H1 (cell line): ENCODE measurements at regions not wholly inside any gene's neighbourhood (a gene's known extent, or its start where the extent isn't known, plus 50 kb on each side); places are given as distances from the start of the nearest gene placed in this dataset.

Experiments used
- CTCF ChIA-PET: fragments of 300-600 bp; sonication (Branson Sonifier 250); formaldehyde crosslinking; loops from one replicate; lab custom pipeline; 2021; ENCODE audit not compliant: partially characterized antibody; lab: Charles Lee
- POLR2A ChIA-PET: fragments of 300-600 bp; sonication (Branson Sonifier 250); formaldehyde crosslinking; loops from one replicate; lab custom pipeline; 2021; ENCODE audit warnings: inconsistent platforms; ENCODE audit not compliant: partially characterized antibody; lab: Charles Lee
- DNase-seq, 2 experiments: peaks; one replicate each; pipeline versions ENCODE4 v3.0.0 to v3.0.0-alpha.2; 2010 to 2022; ENCODE audit warnings: low spot score in 2 of 2, low read depth in 1 of 2, mixed read lengths in 1 of 2
- FAIRE-seq: peaks from 2 replicates; lab custom pipeline; 2011; peaks lifted over from hg19 to GRCh38; lab: Jason Lieb, UNC
- H2AFZ ChIP-seq: 2 replicates; pipeline ENCODE4 v1.8.1; 2012; ENCODE audit warnings: low read length, inconsistent platforms
- H2AK5ac ChIP-seq: 2 replicates; pipeline ENCODE4 v1.6.1; 2013; ENCODE audit warnings: low read depth, low read length
- H2BK120ac ChIP-seq: replicated peaks from 2 replicates; pipeline ENCODE3; 2013; ENCODE audit warnings: low read depth, low read length, inconsistent platforms
- H2BK12ac ChIP-seq: 2 replicates; pipeline ENCODE4 v1.6.1; 2013; ENCODE audit warnings: low read depth, low read length
- H2BK15ac ChIP-seq: 2 replicates; pipeline ENCODE4 v1.6.1; 2013; ENCODE audit warnings: low read length
- H2BK20ac ChIP-seq: 2 replicates; pipeline ENCODE4 v1.6.1; 2013; ENCODE audit warnings: low read length
- H2BK5ac ChIP-seq: 2 replicates; pipeline ENCODE4 v1.6.1; 2013; ENCODE audit warnings: low read depth, low read length
- H3K14ac ChIP-seq: 2 replicates; pipeline ENCODE4 v1.6.1; 2013; ENCODE audit warnings: inconsistent platforms; ENCODE audit not compliant: insufficient read length
- H3K18ac ChIP-seq: 2 replicates; pipeline ENCODE4 v1.6.1; 2013; ENCODE audit warnings: low read length; ENCODE audit errors: extremely low read depth
- H3K23ac ChIP-seq: 2 replicates; pipeline ENCODE4 v1.6.1; 2013; ENCODE audit warnings: inconsistent platforms; ENCODE audit not compliant: insufficient read length
- H3K23me2 ChIP-seq: 2 replicates; pipeline ENCODE4 v1.6.1; 2013; ENCODE audit warnings: low read depth, low read length
- H3K27ac ChIP-seq: 2 replicates; pipeline ENCODE4 v1.6.1; 2011; ENCODE audit warnings: low read depth, low read length, inconsistent platforms
- H3K27me3 ChIP-seq, 4 experiments: replicated peaks in 1 of 4; 1 replicate in 1 of 4; 2 replicates in 3 of 4; pipeline versions ENCODE4 v1.6.1 to v1.8.1; 2011 to 2013; ENCODE audit warnings: low read length in 3 of 4, mild to moderate bottlenecking in 3 of 4, inconsistent platforms in 2 of 4, mixed read lengths in 2 of 4, moderate library complexity in 1 of 4; ENCODE audit not compliant: control insufficient read depth in 3 of 4, insufficient read depth in 3 of 4; ENCODE audit errors: extremely low read depth in 1 of 4
- H3K36me3 ChIP-seq, 4 experiments: 2 replicates each; pipeline versions ENCODE4 v1.6.1 to v1.8.1; 2011 to 2013; ENCODE audit warnings: mild to moderate bottlenecking in 4 of 4, low read length in 3 of 4, moderate library complexity in 2 of 4, control low read depth in 1 of 4, inconsistent platforms in 1 of 4; ENCODE audit not compliant: insufficient read depth in 4 of 4, control insufficient read depth in 2 of 4
- H3K4ac ChIP-seq: replicated peaks from 2 replicates; pipeline ENCODE3; 2013; ENCODE audit warnings: low read length, low read depth, mixed read lengths, inconsistent platforms; ENCODE audit not compliant: insufficient read length
- H3K4me1 ChIP-seq, 4 experiments: replicated peaks in 1 of 4; 1 replicate in 1 of 4; 2 replicates in 3 of 4; pipeline versions ENCODE4 v1.6.1 to v1.8.1; 2011 to 2013; ENCODE audit warnings: low read length in 3 of 4, inconsistent platforms in 2 of 4, mixed read lengths in 1 of 4; ENCODE audit not compliant: insufficient read depth in 4 of 4, control insufficient read depth in 3 of 4
- H3K4me2 ChIP-seq, 2 experiments: 2 replicates each; pipeline versions ENCODE4 v1.6.1 to v1.8.1; 2011 to 2013; ENCODE audit warnings: low read depth in 2 of 2, low read length in 2 of 2, control low read depth in 1 of 2, inconsistent platforms in 1 of 2, mild to moderate bottlenecking in 1 of 2; ENCODE audit not compliant: insufficient read depth in 1 of 2
- H3K4me3 ChIP-seq, 4 experiments: fragments of 200-600, 300-600 bp in 1 of 4; sonication (generic), shearing (Covaris generic), sonication (Bioruptor Twin) in 1 of 4; 2 replicates each; pipeline versions ENCODE4 v1.5.1 to v1.8.1; 2011 to 2016; ENCODE audit warnings: low read length in 4 of 4, low read depth in 3 of 4, control low read depth in 2 of 4, inconsistent platforms in 2 of 4, mild to moderate bottlenecking in 2 of 4, mixed read lengths in 1 of 4, moderate library complexity in 1 of 4; ENCODE audit not compliant: insufficient read depth in 2 of 4; ENCODE audit errors: extremely low read depth in 1 of 4
- H3K56ac ChIP-seq: replicated peaks from 2 replicates; pipeline ENCODE3; 2013; ENCODE audit warnings: low read depth, mild to moderate bottlenecking, mixed read lengths, low read length, inconsistent platforms; ENCODE audit not compliant: insufficient read length
- H3K79me1 ChIP-seq: 2 replicates; pipeline ENCODE4 v1.6.1; 2013; ENCODE audit warnings: low read depth, low read length, control low read depth
- H3K79me2 ChIP-seq, 2 experiments: 2 replicates each; pipeline versions ENCODE4 v1.6.1 to v1.8.1; 2012 to 2013; ENCODE audit warnings: low read length in 2 of 2, mild to moderate bottlenecking in 2 of 2, inconsistent platforms in 1 of 2; ENCODE audit not compliant: insufficient read depth in 2 of 2, control insufficient read depth in 1 of 2
- H3K9ac ChIP-seq, 4 experiments: replicated peaks in 1 of 4; 1 replicate in 1 of 4; 2 replicates in 3 of 4; pipeline versions ENCODE4 v1.6.1 to v1.8.1; 2011 to 2013; ENCODE audit warnings: low read depth in 3 of 4, low read length in 3 of 4, control low read depth in 2 of 4, mild to moderate bottlenecking in 2 of 4, moderate library complexity in 2 of 4, inconsistent platforms in 1 of 4; ENCODE audit errors: extremely low read depth in 1 of 4
- H3K9me3 ChIP-seq, 2 experiments: 2 replicates each; pipeline versions ENCODE4 v1.6.1 to v1.8.1; 2012 to 2013; ENCODE audit warnings: mild to moderate bottlenecking in 2 of 2, moderate library complexity in 2 of 2, control low read depth in 1 of 2, inconsistent platforms in 1 of 2, low read depth in 1 of 2, low read length in 1 of 2, mixed read lengths in 1 of 2; ENCODE audit not compliant: insufficient read depth in 2 of 2
- H4K20me1 ChIP-seq, 2 experiments: replicated peaks in 1 of 2; 2 replicates each; pipeline versions ENCODE3 to v1.8.1; 2011 to 2013; ENCODE audit warnings: inconsistent platforms in 2 of 2, low read length in 2 of 2, mild to moderate bottlenecking in 1 of 2; ENCODE audit not compliant: insufficient read depth in 2 of 2, control insufficient read depth in 1 of 2
- H4K5ac ChIP-seq: 2 replicates; pipeline ENCODE4 v1.6.1; 2013; ENCODE audit warnings: low read length, low read depth, mixed read lengths, inconsistent platforms; ENCODE audit not compliant: insufficient read length
- H4K8ac ChIP-seq: 2 replicates; pipeline ENCODE4 v1.8.0; 2013; ENCODE audit warnings: mild to moderate bottlenecking, moderate library complexity, low read length, inconsistent platforms; ENCODE audit not compliant: insufficient read depth; ENCODE audit errors: extremely low read depth
- H4K91ac ChIP-seq: replicated peaks from 2 replicates; pipeline ENCODE3; 2013; ENCODE audit warnings: low read length, mixed read lengths, inconsistent platforms; ENCODE audit not compliant: insufficient read length
- CBX8 ChIP-seq: fragments of 300-800, 300-1000 bp; sonication (generic); IDR thresholded peaks from 2 replicates; pipeline ENCODE4 v1.7.1; 2016; ENCODE audit warnings: low read depth, low read length, borderline replicate concordance
- EZH2 ChIP-seq: fragments of 200-600 bp; sonication (generic); IDR thresholded peaks from 2 replicates; pipeline ENCODE4 v1.7.1; 2012; ENCODE audit warnings: low read depth, mild to moderate bottlenecking, moderate library complexity, low read length, inconsistent platforms; ENCODE audit not compliant: severe bottlenecking
- HDAC2 ChIP-seq, 2 experiments: fragments of 300-600 bp in 1 of 2; sonication (generic) in 1 of 2; IDR thresholded peaks; 2 replicates each; pipeline ENCODE4 v1.6.1; 2011 to 2012; ENCODE audit warnings: low read depth in 2 of 2, low read length in 2 of 2, mild to moderate bottlenecking in 2 of 2, moderate library complexity in 2 of 2, borderline replicate concordance in 1 of 2, inconsistent platforms in 1 of 2
- POLR2A ChIP-seq, 2 experiments: IDR thresholded peaks; 1 replicate in 1 of 2; 2 replicates in 1 of 2; pipeline ENCODE4 v1.6.1; 2011; ENCODE audit warnings: low read depth in 2 of 2, low read length in 2 of 2, mild to moderate bottlenecking in 2 of 2; ENCODE audit errors: control extremely low read depth in 1 of 2
- RXRA ChIP-seq: IDR thresholded peaks from 2 replicates; pipeline ENCODE4 v1.6.1; 2011; ENCODE audit warnings: low read depth, mild to moderate bottlenecking, low read length, moderate library complexity; ENCODE audit not compliant: insufficient read depth
- SP1 ChIP-seq: IDR thresholded peaks from 2 replicates; pipeline ENCODE4 v1.6.1; 2011; ENCODE audit warnings: low read depth, low read length
- SP2 ChIP-seq: IDR thresholded peaks from 2 replicates; pipeline ENCODE4 v1.6.1; 2012; ENCODE audit warnings: mild to moderate bottlenecking, low read length, inconsistent platforms
- SP4 ChIP-seq: IDR thresholded peaks from 2 replicates; pipeline ENCODE4 v1.6.1; 2012; ENCODE audit warnings: low read length, inconsistent platforms
- TAF7 ChIP-seq: optimal IDR thresholded peaks from 2 replicates; pipeline ENCODE3; 2011; ENCODE audit warnings: low read depth, mild to moderate bottlenecking, inconsistent platforms, low read length, moderate library complexity, borderline replicate concordance
- TCF12 ChIP-seq: IDR thresholded peaks from 2 replicates; pipeline ENCODE4 v1.6.1; 2011; ENCODE audit warnings: low read depth, mild to moderate bottlenecking, low read length
- TEAD4 ChIP-seq: IDR thresholded peaks from 2 replicates; pipeline ENCODE4 v1.6.1; 2012; ENCODE audit warnings: low read depth, low read length, inconsistent platforms, mixed read lengths
- WGBS, 2 experiments: shearing (Covaris generic) in 1 of 2; methylation state at CpG; one replicate each; pipeline versions ENCODE4 v1.1.6 to v1.1.7; 2013 to 2015; ENCODE audit warnings: low lambda C conversion rate in 2 of 2, mixed read lengths in 2 of 2, inconsistent platforms in 1 of 2, low coverage in 1 of 2, missing lambda C conversion rate in 1 of 2; ENCODE audit not compliant: insufficient replicate concordance in 2 of 2, insufficient coverage in 1 of 2, insufficient read length in 1 of 2; ENCODE audit errors: extremely low coverage in 1 of 2, missing lambda C conversion rate in 1 of 2; 5-methylcytosine and 5-hydroxymethylcytosine counted together

GRCh38 chr4:120591038-120591437 lies 331.5 kb downstream of the PRDM5 start:
- H2BK5ac ChIP-seq = no peak overlapping the region
- H3K79me2 ChIP-seq = no peaks in the 10 kb centered on the region
- no peaks in the 10 kb centered on the region for H3K27me3 ChIP-seq
- no peaks in the 10 kb centered on the region for H3K4me1 ChIP-seq
- no peaks in the 10 kb centered on the region for H4K20me1 ChIP-seq
- no peaks in the 10 kb centered on the region for H3K23me2 ChIP-seq
- no peaks in the 10 kb centered on the region for H3K9me3 ChIP-seq
- TF ChIP-seq TAF7 (no peak), SP4 (no peak), RXRA (no peak), TCF12 (no peak), CBX8 (no peak), EZH2 (no peak), TEAD4 (no peak), POLR2A (IDR thresholded peaks at IDR 0.05; ENCODE audit: control extremely low read depth in 1 of 2, low read depth in 2 of 2, low read length in 2 of 2) (no peak), SP1 (no peak), SP2 (no peak), HDAC2 (IDR thresholded peaks at IDR 0.05; ENCODE audit: borderline replicate concordance in 1 of 2, low read depth in 2 of 2, low read length in 2 of 2) (no peak)
- WGBS, 2 experiments = 92% methylated on average over 2 of the region's 2 CpGs; no CpG with 5 or more reads in 1 of the 2 experiments
- H4K5ac ChIP-seq = no peak overlapping the region
- CTCF ChIA-PET = interaction anchor here (1.1 kb wide), 1 partner anchor 8 kb away, joined by 3 read pairs; no protein-coding TSS in a partner anchor
- POLR2A ChIA-PET = no interaction called here
- no peak overlapping the region for H3K56ac ChIP-seq
- no peak overlapping the region for H2AK5ac ChIP-seq
- DNase-seq (no peak), FAIRE-seq (no peak)
- no peak overlapping the region for H2BK120ac ChIP-seq
- no peak overlapping the region for H3K4me3 ChIP-seq
- no peak overlapping the region for H2BK12ac ChIP-seq
- H3K36me3 ChIP-seq = no peaks in the 10 kb centered on the region
- H3K14ac ChIP-seq = no peak overlapping the region
- H3K18ac ChIP-seq = no peak overlapping the region
- no peak overlapping the region for H3K4me2 ChIP-seq
- H2AFZ ChIP-seq = no peak overlapping the region
- H3K27ac ChIP-seq = no peak overlapping the region
- no peak overlapping the region for H4K8ac ChIP-seq
- no peak overlapping the region for H3K9ac ChIP-seq
- no peak overlapping the region for H4K91ac ChIP-seq
- no peak overlapping the region for H2BK20ac ChIP-seq
- H2BK15ac ChIP-seq = no peak overlapping the region
- no peaks in the 10 kb centered on the region for H3K79me1 ChIP-seq
- no peak overlapping the region for H3K23ac ChIP-seq
- no peak overlapping the region for H3K4ac ChIP-seq
